H1 (cell line): ENCODE measurements at regions not wholly inside any gene's neighbourhood (a gene's known extent, or its start where the extent isn't known, plus 50 kb on each side); places are given as distances from the start of the nearest gene placed in this dataset.

Source experiments
- CTCF ChIA-PET: fragments of 300-600 bp; sonication (Branson Sonifier 250); formaldehyde crosslinking; loops from one replicate; lab custom pipeline; 2021; ENCODE audit not compliant: partially characterized antibody; lab: Charles Lee
- POLR2A ChIA-PET: fragments of 300-600 bp; sonication (Branson Sonifier 250); formaldehyde crosslinking; loops from one replicate; lab custom pipeline; 2021; ENCODE audit warnings: inconsistent platforms; ENCODE audit not compliant: partially characterized antibody; lab: Charles Lee
- DNase-seq, 2 experiments: peaks; one replicate each; pipeline versions ENCODE4 v3.0.0 to v3.0.0-alpha.2; 2010 to 2022; ENCODE audit warnings: low spot score in 2 of 2, low read depth in 1 of 2, mixed read lengths in 1 of 2
- FAIRE-seq: peaks from 2 replicates; lab custom pipeline; 2011; peaks lifted over from hg19 to GRCh38; lab: Jason Lieb, UNC
- H2AFZ ChIP-seq: 2 replicates; pipeline ENCODE4 v1.8.1; 2012; ENCODE audit warnings: low read length, inconsistent platforms
- H2AK5ac ChIP-seq: 2 replicates; pipeline ENCODE4 v1.6.1; 2013; ENCODE audit warnings: low read depth, low read length
- H2BK120ac ChIP-seq: replicated peaks from 2 replicates; pipeline ENCODE3; 2013; ENCODE audit warnings: low read depth, low read length, inconsistent platforms
- H2BK12ac ChIP-seq: 2 replicates; pipeline ENCODE4 v1.6.1; 2013; ENCODE audit warnings: low read depth, low read length
- H2BK15ac ChIP-seq: 2 replicates; pipeline ENCODE4 v1.6.1; 2013; ENCODE audit warnings: low read length
- H2BK20ac ChIP-seq: 2 replicates; pipeline ENCODE4 v1.6.1; 2013; ENCODE audit warnings: low read length
- H2BK5ac ChIP-seq: 2 replicates; pipeline ENCODE4 v1.6.1; 2013; ENCODE audit warnings: low read depth, low read length
- H3K14ac ChIP-seq: 2 replicates; pipeline ENCODE4 v1.6.1; 2013; ENCODE audit warnings: inconsistent platforms; ENCODE audit not compliant: insufficient read length
- H3K18ac ChIP-seq: 2 replicates; pipeline ENCODE4 v1.6.1; 2013; ENCODE audit warnings: low read length; ENCODE audit errors: extremely low read depth
- H3K23ac ChIP-seq: 2 replicates; pipeline ENCODE4 v1.6.1; 2013; ENCODE audit warnings: inconsistent platforms; ENCODE audit not compliant: insufficient read length
- H3K23me2 ChIP-seq: 2 replicates; pipeline ENCODE4 v1.6.1; 2013; ENCODE audit warnings: low read depth, low read length
- H3K27ac ChIP-seq: 2 replicates; pipeline ENCODE4 v1.6.1; 2011; ENCODE audit warnings: low read depth, low read length, inconsistent platforms
- H3K27me3 ChIP-seq, 4 experiments: replicated peaks in 1 of 4; 1 replicate in 1 of 4; 2 replicates in 3 of 4; pipeline versions ENCODE4 v1.6.1 to v1.8.1; 2011 to 2013; ENCODE audit warnings: low read length in 3 of 4, mild to moderate bottlenecking in 3 of 4, inconsistent platforms in 2 of 4, mixed read lengths in 2 of 4, moderate library complexity in 1 of 4; ENCODE audit not compliant: control insufficient read depth in 3 of 4, insufficient read depth in 3 of 4; ENCODE audit errors: extremely low read depth in 1 of 4
- H3K36me3 ChIP-seq, 4 experiments: 2 replicates each; pipeline versions ENCODE4 v1.6.1 to v1.8.1; 2011 to 2013; ENCODE audit warnings: mild to moderate bottlenecking in 4 of 4, low read length in 3 of 4, moderate library complexity in 2 of 4, control low read depth in 1 of 4, inconsistent platforms in 1 of 4; ENCODE audit not compliant: insufficient read depth in 4 of 4, control insufficient read depth in 2 of 4
- H3K4ac ChIP-seq: replicated peaks from 2 replicates; pipeline ENCODE3; 2013; ENCODE audit warnings: low read length, low read depth, mixed read lengths, inconsistent platforms; ENCODE audit not compliant: insufficient read length
- H3K4me1 ChIP-seq, 4 experiments: replicated peaks in 1 of 4; 1 replicate in 1 of 4; 2 replicates in 3 of 4; pipeline versions ENCODE4 v1.6.1 to v1.8.1; 2011 to 2013; ENCODE audit warnings: low read length in 3 of 4, inconsistent platforms in 2 of 4, mixed read lengths in 1 of 4; ENCODE audit not compliant: insufficient read depth in 4 of 4, control insufficient read depth in 3 of 4
- H3K4me2 ChIP-seq, 2 experiments: 2 replicates each; pipeline versions ENCODE4 v1.6.1 to v1.8.1; 2011 to 2013; ENCODE audit warnings: low read depth in 2 of 2, low read length in 2 of 2, control low read depth in 1 of 2, inconsistent platforms in 1 of 2, mild to moderate bottlenecking in 1 of 2; ENCODE audit not compliant: insufficient read depth in 1 of 2
- H3K4me3 ChIP-seq, 4 experiments: fragments of 200-600, 300-600 bp in 1 of 4; sonication (generic), shearing (Covaris generic), sonication (Bioruptor Twin) in 1 of 4; 2 replicates each; pipeline versions ENCODE4 v1.5.1 to v1.8.1; 2011 to 2016; ENCODE audit warnings: low read length in 4 of 4, low read depth in 3 of 4, control low read depth in 2 of 4, inconsistent platforms in 2 of 4, mild to moderate bottlenecking in 2 of 4, mixed read lengths in 1 of 4, moderate library complexity in 1 of 4; ENCODE audit not compliant: insufficient read depth in 2 of 4; ENCODE audit errors: extremely low read depth in 1 of 4
- H3K56ac ChIP-seq: replicated peaks from 2 replicates; pipeline ENCODE3; 2013; ENCODE audit warnings: low read depth, mild to moderate bottlenecking, mixed read lengths, low read length, inconsistent platforms; ENCODE audit not compliant: insufficient read length
- H3K79me1 ChIP-seq: 2 replicates; pipeline ENCODE4 v1.6.1; 2013; ENCODE audit warnings: low read depth, low read length, control low read depth
- H3K79me2 ChIP-seq, 2 experiments: 2 replicates each; pipeline versions ENCODE4 v1.6.1 to v1.8.1; 2012 to 2013; ENCODE audit warnings: low read length in 2 of 2, mild to moderate bottlenecking in 2 of 2, inconsistent platforms in 1 of 2; ENCODE audit not compliant: insufficient read depth in 2 of 2, control insufficient read depth in 1 of 2
- H3K9ac ChIP-seq, 4 experiments: replicated peaks in 1 of 4; 1 replicate in 1 of 4; 2 replicates in 3 of 4; pipeline versions ENCODE4 v1.6.1 to v1.8.1; 2011 to 2013; ENCODE audit warnings: low read depth in 3 of 4, low read length in 3 of 4, control low read depth in 2 of 4, mild to moderate bottlenecking in 2 of 4, moderate library complexity in 2 of 4, inconsistent platforms in 1 of 4; ENCODE audit errors: extremely low read depth in 1 of 4
- H3K9me3 ChIP-seq, 2 experiments: 2 replicates each; pipeline versions ENCODE4 v1.6.1 to v1.8.1; 2012 to 2013; ENCODE audit warnings: mild to moderate bottlenecking in 2 of 2, moderate library complexity in 2 of 2, control low read depth in 1 of 2, inconsistent platforms in 1 of 2, low read depth in 1 of 2, low read length in 1 of 2, mixed read lengths in 1 of 2; ENCODE audit not compliant: insufficient read depth in 2 of 2
- H4K20me1 ChIP-seq, 2 experiments: replicated peaks in 1 of 2; 2 replicates each; pipeline versions ENCODE3 to v1.8.1; 2011 to 2013; ENCODE audit warnings: inconsistent platforms in 2 of 2, low read length in 2 of 2, mild to moderate bottlenecking in 1 of 2; ENCODE audit not compliant: insufficient read depth in 2 of 2, control insufficient read depth in 1 of 2
- H4K5ac ChIP-seq: 2 replicates; pipeline ENCODE4 v1.6.1; 2013; ENCODE audit warnings: low read length, low read depth, mixed read lengths, inconsistent platforms; ENCODE audit not compliant: insufficient read length
- H4K8ac ChIP-seq: 2 replicates; pipeline ENCODE4 v1.8.0; 2013; ENCODE audit warnings: mild to moderate bottlenecking, moderate library complexity, low read length, inconsistent platforms; ENCODE audit not compliant: insufficient read depth; ENCODE audit errors: extremely low read depth
- H4K91ac ChIP-seq: replicated peaks from 2 replicates; pipeline ENCODE3; 2013; ENCODE audit warnings: low read length, mixed read lengths, inconsistent platforms; ENCODE audit not compliant: insufficient read length
- NRF1 ChIP-seq: IDR thresholded peaks from 2 replicates; pipeline ENCODE4 v1.6.1; 2011; ENCODE audit warnings: mild to moderate bottlenecking, low read depth, low read length, improper control_type of control experiment
- SIN3A ChIP-seq, 2 experiments: IDR thresholded peaks in 1 of 2; conservative IDR thresholded peaks in 1 of 2; 2 replicates each; pipeline ENCODE4 v1.6.1; 2011 to 2012; ENCODE audit warnings: low read length in 2 of 2, improper control_type of control experiment in 1 of 2, low read depth in 1 of 2, mild to moderate bottlenecking in 1 of 2
- WGBS, 2 experiments: shearing (Covaris generic) in 1 of 2; methylation state at CpG; one replicate each; pipeline versions ENCODE4 v1.1.6 to v1.1.7; 2013 to 2015; ENCODE audit warnings: low lambda C conversion rate in 2 of 2, mixed read lengths in 2 of 2, inconsistent platforms in 1 of 2, low coverage in 1 of 2, missing lambda C conversion rate in 1 of 2; ENCODE audit not compliant: insufficient replicate concordance in 2 of 2, insufficient coverage in 1 of 2, insufficient read length in 1 of 2; ENCODE audit errors: extremely low coverage in 1 of 2, missing lambda C conversion rate in 1 of 2; 5-methylcytosine and 5-hydroxymethylcytosine counted together

DNA sequence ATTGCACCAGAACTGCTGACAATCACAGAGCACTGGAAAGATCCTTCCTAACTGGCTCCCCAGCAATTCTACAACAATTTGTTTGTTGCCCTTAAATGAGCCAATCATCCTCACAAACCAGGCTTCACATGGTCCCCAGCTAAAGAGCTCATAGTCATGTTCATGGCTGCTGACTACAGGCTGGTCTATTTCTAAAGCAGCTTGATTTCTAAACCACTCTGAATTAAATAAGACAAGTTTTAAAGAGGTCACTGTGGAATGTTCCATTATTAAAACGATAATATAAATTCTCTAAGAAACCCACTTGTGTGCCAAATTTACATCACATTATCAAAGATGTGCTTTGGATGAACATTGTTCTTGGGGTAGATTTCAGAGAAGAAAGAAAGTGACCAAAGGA, 110.7 kb downstream of the COPS8 start:
- H3K27ac ChIP-seq = no peak overlapping the region

More for the DNA sequence above, 110.7 kb downstream of the COPS8 start:
- Histone ChIP-seq H3K4ac (no peak overlapping the region), H3K4me2 (no peak overlapping the region), H3K36me3 (no peaks in the 10 kb centered on the region), H2AK5ac (no peak overlapping the region), H2BK120ac (peak overlapping the region; percentile 47), H3K4me1 (peaks cover 4 to 26% (median 15%) of the 10 kb centered on the region in 4 experiments), H3K4me3 (no peak overlapping the region), H3K18ac (no peak overlapping the region), H2BK15ac (no peak overlapping the region), H3K9me3 (no peaks in the 10 kb centered on the region; a peak in 1 of 4 replicates), H2AFZ (no peak overlapping the region), H2BK12ac (peak overlapping the region; percentile 95; the same call in 1 of the 2 replicates), H2BK5ac (no peak overlapping the region), H4K5ac (no peak overlapping the region), H3K27me3 (no peaks in the 10 kb centered on the region), H3K56ac (no peak overlapping the region), H3K79me2 (no peaks in the 10 kb centered on the region), H3K9ac (peak overlapping the region in 1 of 4 experiments; percentile 23; a peak in 1 of 7 replicates), H4K91ac (peak overlapping the region; percentile 81), H3K14ac (no peak overlapping the region), H3K23ac (no peak overlapping the region), H3K79me1 (no peaks in the 10 kb centered on the region), H3K23me2 (no peaks in the 10 kb centered on the region), H4K20me1 (no peaks in the 10 kb centered on the region), H4K8ac (no peak overlapping the region), H2BK20ac (0 out of 2 replicates have a peak overlapping the region, but pooled peaks have one; percentile 10)
- no peak for FAIRE-seq
- CTCF ChIA-PET = interaction anchor here (0.9 to 2.2 kb wide), 6 partner anchors 10 to 225 kb away, joined by 3 to 8 read pairs (median 4); no protein-coding TSS in a partner anchor
- POLR2A ChIA-PET = interaction anchor here (1.1 kb wide), 1 partner anchor 61 kb away, joined by 3 read pairs; no protein-coding TSS in a partner anchor
- no peak for TF ChIP-seq SIN3A (conservative IDR thresholded peaks at IDR 0.05 in 1 of 2, IDR thresholded peaks at IDR 0.05 in 1 of 2; ENCODE audit: low read depth in 1 of 2, low read length in 2 of 2)
- TF ChIP-seq NRF1 = no peak
- no peak for DNase-seq
- 83% methylated on average over 1 of the region's 1 CpG; no CpG with 5 or more reads in 1 of the 2 experiments for WGBS, 2 experiments
